HepG2 (cell line): ENCODE measurements at regions not wholly inside any gene's neighbourhood (a gene's known extent, or its start where the extent isn't known, plus 50 kb on each side); places are given as distances from the start of the nearest gene placed in this dataset.

ENCODE experiments used
- ATAC-seq: fragments of 200-7000 bp; cut with Tn5 transposase; 3 replicates; pipeline ENCODE4 v1.9.1; 2020; ENCODE audit warnings: mild to moderate bottlenecking, moderate library complexity
- BruUV-seq: library from RNA; stranded (reverse); fragments of 400-500 nt; replicated peaks from 2 replicates; lab custom pipeline; 2021; lab: Mats Ljungman, UMichigan
- CTCF ChIA-PET: fragments of 300-600 bp; formaldehyde crosslinking; extraction: SDS; loops from one replicate; lab custom pipeline; 2021; ENCODE audit warnings: low total read pairs, inconsistent platforms, low intra/inter-chr PET ratio; lab: Yijun Ruan, JAX
- POLR2A ChIA-PET: fragments of 350-600 bp; sonication (Branson Sonifier 250); formaldehyde crosslinking; loops from one replicate; lab custom pipeline; 2020; ENCODE audit warnings: antibody characterized with exemption, inconsistent platforms; lab: Yijun Ruan, JAX
- DNase-seq: peaks from one replicate; pipeline ENCODE4 v3.0.0-alpha.2; 2015; ENCODE audit warnings: low spot score
- FAIRE-seq: peaks from 3 replicates; lab custom pipeline; 2011; peaks lifted over from hg19 to GRCh38; lab: Jason Lieb, UNC
- H2AFZ ChIP-seq: one replicate; pipeline ENCODE4 v1.6.1; 2011; ENCODE audit warnings: low read length, inconsistent platforms
- H3K27ac ChIP-seq: fragments of 300-600 bp; 3 replicates; pipeline ENCODE4 v1.8.0; 2011; ENCODE audit warnings: mixed run types, mild to moderate bottlenecking, mixed read lengths, low read length, inconsistent platforms; ENCODE audit not compliant: insufficient read depth; ENCODE audit errors: extremely low read length
- H3K27me3 ChIP-seq, 2 experiments: fragments of 200-600 bp in 1 of 2; 2 replicates in 1 of 2; 3 replicates in 1 of 2; pipeline versions ENCODE4 v1.6.0 to v1.8.0; 2011; ENCODE audit warnings: low read length in 2 of 2, mild to moderate bottlenecking in 2 of 2, moderate library complexity in 2 of 2, inconsistent platforms in 1 of 2; ENCODE audit not compliant: insufficient read depth in 2 of 2, control insufficient read depth in 1 of 2
- H3K36me3 ChIP-seq, 2 experiments: fragments of 200-600 bp in 1 of 2; replicated peaks in 1 of 2; 2 replicates in 1 of 2; 3 replicates in 1 of 2; pipeline versions ENCODE4 v1.5.1 to v1.8.0; 2011; ENCODE audit warnings: low read length in 2 of 2, inconsistent platforms in 1 of 2; ENCODE audit not compliant: insufficient read depth in 2 of 2, control insufficient read depth in 1 of 2
- H3K4me1 ChIP-seq: 2 replicates; pipeline ENCODE4 v1.5.1; 2012; ENCODE audit warnings: low read length, inconsistent platforms; ENCODE audit not compliant: insufficient read depth
- H3K4me2 ChIP-seq: 2 replicates; pipeline ENCODE4 v1.6.0; 2011; ENCODE audit warnings: low read depth, low read length, inconsistent platforms
- H3K4me3 ChIP-seq, 3 experiments: fragments of 200-600 bp in 1 of 3; sonication (generic), shearing (Covaris generic) in 1 of 3; replicated peaks in 1 of 3; 2 replicates each; pipeline ENCODE4 v1.5.1; 2011 to 2016; ENCODE audit warnings: low read length in 3 of 3, inconsistent platforms in 2 of 3, low read depth in 2 of 3, mild to moderate bottlenecking in 2 of 3, control low read depth in 1 of 3, mixed read lengths in 1 of 3; ENCODE audit not compliant: insufficient read depth in 1 of 3
- H3K79me2 ChIP-seq: one replicate; pipeline ENCODE4 v1.6.1; 2011; ENCODE audit warnings: low read length, inconsistent platforms; ENCODE audit not compliant: insufficient read depth
- H3K9ac ChIP-seq: 2 replicates; pipeline ENCODE4 v1.6.0; 2011; ENCODE audit warnings: mild to moderate bottlenecking, low read depth, low read length, inconsistent platforms; ENCODE audit not compliant: insufficient read depth
- H3K9me3 ChIP-seq: 2 replicates; pipeline ENCODE4 v1.5.1; 2012; ENCODE audit warnings: mild to moderate bottlenecking, low read length
- H4K20me1 ChIP-seq: 2 replicates; pipeline ENCODE4 v1.6.0; 2011; ENCODE audit warnings: inconsistent platforms, mild to moderate bottlenecking, low read length, moderate library complexity; ENCODE audit not compliant: insufficient read depth
- CC2D1A ChIP-seq: sonication (generic); formaldehyde crosslinking; IDR thresholded peaks from 2 replicates; pipeline ENCODE4 v1.8.1; 2023; ENCODE audit warnings: mild to moderate bottlenecking, missing genetic modification reagents
- KLF16 ChIP-seq, 2 experiments: sonication (generic) in 1 of 2; formaldehyde crosslinking in 1 of 2; IDR thresholded peaks; 2 replicates each; pipeline versions ENCODE4 v1.6.1 to v1.8.0; 2016 to 2023; ENCODE audit warnings: missing genetic modification reagents in 2 of 2, missing compliant biosample characterization in 1 of 2
- NFIB ChIP-seq: sonication (generic); formaldehyde crosslinking; IDR thresholded peaks from 2 replicates; pipeline ENCODE4 v1.9.0; 2021; ENCODE audit warnings: missing genetic modification reagents, mild to moderate bottlenecking, borderline replicate concordance
- SMARCC2 ChIP-seq: fragments of 450-650 bp; IDR thresholded peaks from 2 replicates; pipeline ENCODE4 v1.6.1; 2017; ENCODE audit warnings: antibody characterized with exemption, mild to moderate bottlenecking
- ZBTB42 ChIP-seq: sonication (generic); formaldehyde crosslinking; IDR thresholded peaks from 2 replicates; pipeline ENCODE4 v1.5.0; 2020; ENCODE audit warnings: mild to moderate bottlenecking, missing genetic modification reagents
- ZFP36L2 ChIP-seq: sonication (generic); formaldehyde crosslinking; IDR thresholded peaks from 2 replicates; pipeline ENCODE4 v1.4.0; 2020; ENCODE audit warnings: missing genetic modification reagents
- ZMYM2 ChIP-seq: sonication (generic); formaldehyde crosslinking; IDR thresholded peaks from 2 replicates; pipeline ENCODE4 v1.8.0; 2022; ENCODE audit warnings: mild to moderate bottlenecking, missing genetic modification reagents
- ZNF235 ChIP-seq: sonication (generic); formaldehyde crosslinking; IDR thresholded peaks from 2 replicates; pipeline ENCODE4 v1.8.1; 2023; ENCODE audit warnings: mild to moderate bottlenecking, missing genetic modification reagents, borderline replicate concordance
- ZNF24 ChIP-seq: fragments of 450-650 bp; IDR thresholded peaks from 2 replicates; pipeline ENCODE4 v1.6.1; 2017; ENCODE audit warnings: antibody characterized with exemption, mild to moderate bottlenecking
- ZNF296 ChIP-seq: sonication (generic); formaldehyde crosslinking; conservative IDR thresholded peaks from 2 replicates; pipeline ENCODE4 v1.5.0; 2020; ENCODE audit warnings: mild to moderate bottlenecking, missing genetic modification reagents
- ZNF432 ChIP-seq: sonication (generic); formaldehyde crosslinking; IDR thresholded peaks from 2 replicates; pipeline ENCODE4 v1.5.0; 2020; ENCODE audit warnings: missing genetic modification reagents, mild to moderate bottlenecking, borderline replicate concordance
- ZNF530 ChIP-seq: sonication (generic); formaldehyde crosslinking; IDR thresholded peaks from 2 replicates; pipeline ENCODE4 v1.5.0; 2020; ENCODE audit warnings: low read depth, mild to moderate bottlenecking, missing genetic modification reagents
- ZNF839 ChIP-seq: sonication (generic); formaldehyde crosslinking; IDR thresholded peaks from 2 replicates; pipeline ENCODE4 v1.4.0; 2020; ENCODE audit warnings: missing genetic modification reagents, mild to moderate bottlenecking, borderline replicate concordance
- in situ Hi-C: cut with HindIII; loops from 2 replicates; pipeline ENCODE4 v1.10.0; 2017; ENCODE audit warnings: low pct_unique_long_range_greater_than_20kb; ENCODE audit not compliant: extremely low pct_ligation_motif_present
- intact Hi-C: fragments of 100-400 bp; cut with micrococcal nuclease; formaldehyde crosslinking; loops from one replicate; pipeline ENCODE4 v1.10.0; 2022; ENCODE audit not compliant: unreplicated experiment
- TF ChIP-seq, protein P1 (sequence below): sonication (generic); formaldehyde crosslinking; IDR thresholded peaks from 2 replicates; pipeline ENCODE4 v1.4.0; 2020; ENCODE audit warnings: mild to moderate bottlenecking, missing genetic modification reagents
- TF ChIP-seq, protein P2 (sequence below), 2 experiments: sonication (generic) in 1 of 2; formaldehyde crosslinking in 1 of 2; IDR thresholded peaks; 2 replicates each; pipeline versions ENCODE4 v1.6.1 to v1.9.0; 2014 to 2022; ENCODE audit warnings: antibody characterized with exemption in 1 of 2, borderline replicate concordance in 1 of 2, inconsistent platforms in 1 of 2, low read depth in 1 of 2, missing genetic modification reagents in 1 of 2
- TF ChIP-seq, protein P3 (sequence below): sonication (generic); formaldehyde crosslinking; IDR thresholded peaks from 2 replicates; pipeline ENCODE4 v1.5.0; 2020; ENCODE audit warnings: missing genetic modification reagents

DNA sequence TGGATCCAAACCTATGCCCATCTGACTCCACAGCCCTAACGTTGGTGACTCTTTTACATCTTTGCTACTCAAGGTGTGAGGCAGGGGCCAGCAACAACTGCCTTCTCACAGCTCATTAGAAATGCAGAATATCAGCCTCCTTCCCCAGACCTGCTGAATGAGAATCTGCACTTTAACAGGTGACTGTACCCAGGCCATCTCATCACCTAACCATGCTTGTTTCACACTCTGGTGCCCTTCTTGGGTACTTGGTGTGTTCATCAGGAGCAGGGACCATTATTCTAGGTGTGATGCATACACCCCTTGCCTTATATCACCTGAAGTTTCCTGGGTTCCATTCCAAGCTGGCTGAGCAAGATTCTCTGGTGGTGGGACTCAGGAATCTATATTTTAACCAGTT lies 196.3 kb upstream of the LMCD1 start (continued):
- TF ChIP-seq ZNF296 (no peak), ZNF839 (CRISPR knock-in tag) (no peak), KLF16 (CRISPR knock-in tag; IDR thresholded peaks at IDR 0.05) (no peak), CC2D1A (CRISPR knock-in tag) (no peak), ZBTB42 (CRISPR knock-in tag) (no peak), ZNF432 (no peak), ZNF530 (no peak), ZMYM2 (CRISPR knock-in tag) (no peak)

DNA sequence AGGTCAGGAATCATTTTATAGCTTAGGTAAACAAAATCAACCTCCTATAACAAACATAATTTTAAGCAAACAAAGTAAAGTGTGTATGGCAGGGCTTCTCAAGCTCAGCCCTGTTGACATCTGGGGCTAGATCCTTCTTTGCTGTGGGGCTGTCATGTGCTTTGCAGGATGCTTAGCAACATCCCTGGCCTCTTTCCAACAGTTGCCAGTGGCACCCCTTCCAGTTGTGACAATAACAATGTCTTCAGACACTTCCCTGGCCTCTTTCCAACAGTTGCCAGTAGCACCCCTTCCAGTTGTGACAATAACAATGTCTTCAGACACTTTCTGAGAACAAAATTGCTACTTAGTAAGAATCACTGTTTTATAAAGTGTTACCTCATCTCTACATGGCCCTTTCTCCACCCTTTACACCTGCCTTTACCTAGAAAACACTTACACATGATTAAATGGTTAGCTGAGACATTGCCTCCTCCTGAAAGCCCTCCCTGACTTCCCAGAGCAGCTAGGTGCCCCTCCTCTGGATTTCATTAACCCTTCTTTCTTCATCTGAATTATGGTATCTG lies 194.0 kb upstream of the LMCD1 start:
- ChIA-PET CTCF (no interaction called here), POLR2A (no interaction called here)
- no peak overlapping the region for H2AFZ ChIP-seq
- in situ Hi-C loops (no loop called here), intact Hi-C loops (no loop called here)
- ATAC-seq: no peak
- no peak for FAIRE-seq
- H3K9me3 ChIP-seq: peaks cover 11% of the 10 kb centered on the region
- no peaks in the 10 kb centered on the region for H3K36me3 ChIP-seq
- H3K4me2 ChIP-seq: no peak overlapping the region
- H3K27ac ChIP-seq: no peak overlapping the region
- H3K4me1 ChIP-seq: no peaks in the 10 kb centered on the region
- no peak overlapping the region for H3K9ac ChIP-seq
- no peaks in the 10 kb centered on the region for H3K27me3 ChIP-seq
- H4K20me1 ChIP-seq: no peaks in the 10 kb centered on the region
- no TSS peak for BruUV-seq
- no peak for DNase-seq
- no peak overlapping the region for H3K4me3 ChIP-seq
- H3K79me2 ChIP-seq: no peaks in the 10 kb centered on the region
- no peak for TF ChIP-seq SMARCC2
- TF ChIP-seq ZNF24: no peak
- TF ChIP-seq, protein P1, sequence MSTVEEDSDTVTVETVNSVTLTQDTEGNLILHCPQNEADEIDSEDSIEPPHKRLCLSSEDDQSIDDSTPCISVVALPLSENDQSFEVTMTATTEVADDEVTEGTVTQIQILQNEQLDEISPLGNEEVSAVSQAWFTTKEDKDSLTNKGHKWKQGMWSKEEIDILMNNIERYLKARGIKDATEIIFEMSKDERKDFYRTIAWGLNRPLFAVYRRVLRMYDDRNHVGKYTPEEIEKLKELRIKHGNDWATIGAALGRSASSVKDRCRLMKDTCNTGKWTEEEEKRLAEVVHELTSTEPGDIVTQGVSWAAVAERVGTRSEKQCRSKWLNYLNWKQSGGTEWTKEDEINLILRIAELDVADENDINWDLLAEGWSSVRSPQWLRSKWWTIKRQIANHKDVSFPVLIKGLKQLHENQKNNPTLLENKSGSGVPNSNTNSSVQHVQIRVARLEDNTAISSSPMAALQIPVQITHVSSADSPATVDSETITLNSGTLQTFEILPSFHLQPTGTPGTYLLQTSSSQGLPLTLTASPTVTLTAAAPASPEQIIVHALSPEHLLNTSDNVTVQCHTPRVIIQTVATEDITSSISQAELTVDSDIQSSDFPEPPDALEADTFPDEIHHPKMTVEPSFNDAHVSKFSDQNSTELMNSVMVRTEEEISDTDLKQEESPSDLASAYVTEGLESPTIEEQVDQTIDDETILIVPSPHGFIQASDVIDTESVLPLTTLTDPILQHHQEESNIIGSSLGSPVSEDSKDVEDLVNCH: no peak
- TF ChIP-seq, protein P2, sequence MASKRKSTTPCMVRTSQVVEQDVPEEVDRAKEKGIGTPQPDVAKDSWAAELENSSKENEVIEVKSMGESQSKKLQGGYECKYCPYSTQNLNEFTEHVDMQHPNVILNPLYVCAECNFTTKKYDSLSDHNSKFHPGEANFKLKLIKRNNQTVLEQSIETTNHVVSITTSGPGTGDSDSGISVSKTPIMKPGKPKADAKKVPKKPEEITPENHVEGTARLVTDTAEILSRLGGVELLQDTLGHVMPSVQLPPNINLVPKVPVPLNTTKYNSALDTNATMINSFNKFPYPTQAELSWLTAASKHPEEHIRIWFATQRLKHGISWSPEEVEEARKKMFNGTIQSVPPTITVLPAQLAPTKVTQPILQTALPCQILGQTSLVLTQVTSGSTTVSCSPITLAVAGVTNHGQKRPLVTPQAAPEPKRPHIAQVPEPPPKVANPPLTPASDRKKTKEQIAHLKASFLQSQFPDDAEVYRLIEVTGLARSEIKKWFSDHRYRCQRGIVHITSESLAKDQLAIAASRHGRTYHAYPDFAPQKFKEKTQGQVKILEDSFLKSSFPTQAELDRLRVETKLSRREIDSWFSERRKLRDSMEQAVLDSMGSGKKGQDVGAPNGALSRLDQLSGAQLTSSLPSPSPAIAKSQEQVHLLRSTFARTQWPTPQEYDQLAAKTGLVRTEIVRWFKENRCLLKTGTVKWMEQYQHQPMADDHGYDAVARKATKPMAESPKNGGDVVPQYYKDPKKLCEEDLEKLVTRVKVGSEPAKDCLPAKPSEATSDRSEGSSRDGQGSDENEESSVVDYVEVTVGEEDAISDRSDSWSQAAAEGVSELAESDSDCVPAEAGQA (IDR thresholded peaks at IDR 0.05; ENCODE audit: low read depth): no peak
- TF ChIP-seq, protein P2 (CRISPR knock-in tag; IDR thresholded peaks at IDR 0.05; ENCODE audit: borderline replicate concordance): no peak
- TF ChIP-seq, protein P3, sequence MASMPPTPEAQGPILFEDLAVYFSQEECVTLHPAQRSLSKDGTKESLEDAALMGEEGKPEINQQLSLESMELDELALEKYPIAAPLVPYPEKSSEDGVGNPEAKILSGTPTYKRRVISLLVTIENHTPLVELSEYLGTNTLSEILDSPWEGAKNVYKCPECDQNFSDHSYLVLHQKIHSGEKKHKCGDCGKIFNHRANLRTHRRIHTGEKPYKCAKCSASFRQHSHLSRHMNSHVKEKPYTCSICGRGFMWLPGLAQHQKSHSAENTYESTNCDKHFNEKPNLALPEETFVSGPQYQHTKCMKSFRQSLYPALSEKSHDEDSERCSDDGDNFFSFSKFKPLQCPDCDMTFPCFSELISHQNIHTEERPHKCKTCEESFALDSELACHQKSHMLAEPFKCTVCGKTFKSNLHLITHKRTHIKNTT (CRISPR knock-in tag): no peak
- no peak for TF ChIP-seq ZFP36L2 (CRISPR knock-in tag)
- no peak for TF ChIP-seq NFIB (CRISPR knock-in tag)
- no peak for TF ChIP-seq ZNF235 (CRISPR knock-in tag)
